ENCODE measurements at regions not wholly inside any gene's neighbourhood (a gene's known extent, or its start where the extent isn't known, plus 50 kb on each side); places are given as distances from the start of the nearest gene placed in this dataset.

- no peak for FAIRE-seq
- no peak for TF ChIP-seq POLR2A (IDR thresholded peaks at IDR 0.05; ENCODE audit: low read depth, low read length)
- DNase-seq (ENCODE audit: insufficient read length, low spot score), result no peak
These were observed 306.7 kb downstream of the EPB41L4A start for GRCh38 chr5:112112346-112112745.

GRCh38 chr5:112109331-112110007 is 309.6 kb downstream of the EPB41L4A start:
- DNase-seq (ENCODE audit: insufficient read length, low spot score) (no peak), FAIRE-seq (no peak)
- TF ChIP-seq POLR2A (IDR thresholded peaks at IDR 0.05; ENCODE audit: low read depth, low read length), result no peak

GRCh38 chr5:112106878-112107277 is 312.2 kb downstream of the EPB41L4A start:
- FAIRE-seq (no peak), DNase-seq (ENCODE audit: insufficient read length, low spot score) (no peak)
- no peak for TF ChIP-seq POLR2A (IDR thresholded peaks at IDR 0.05; ENCODE audit: low read depth, low read length)

- DNase-seq (ENCODE audit: insufficient read length, low spot score) (no peak), FAIRE-seq (no peak)
- no peak for TF ChIP-seq POLR2A (IDR thresholded peaks at IDR 0.05; ENCODE audit: low read depth, low read length)
These were observed 321.3 kb downstream of the EPB41L4A start for GRCh38 chr5:112097768-112098167.

DNA sequence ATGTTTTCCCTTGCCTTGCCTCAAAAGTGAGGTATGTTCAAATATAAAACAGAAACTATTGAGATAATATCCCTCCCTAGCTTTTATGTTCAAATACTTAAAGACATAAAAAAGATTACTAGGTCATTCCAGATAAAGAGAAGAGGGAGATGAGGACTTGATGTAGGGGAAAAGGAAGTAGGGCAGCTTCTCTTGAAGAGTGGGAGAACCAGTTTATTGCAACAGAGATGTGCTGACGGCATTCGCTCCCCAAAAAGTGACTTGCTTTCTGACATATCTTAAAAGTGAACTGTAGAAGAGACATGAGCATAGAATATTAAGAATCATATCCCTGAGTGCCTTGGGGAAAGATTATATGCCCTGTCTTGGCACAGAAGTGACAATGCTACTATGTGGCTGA is 330.2 kb upstream of the NREP start:
- TF ChIP-seq POLR2A (IDR thresholded peaks at IDR 0.05; ENCODE audit: low read depth, low read length), result no peak
- no peak for FAIRE-seq
- DNase-seq (ENCODE audit: insufficient read length, low spot score), result no peak

- FAIRE-seq (no peak), DNase-seq (ENCODE audit: insufficient read length, low spot score) (no peak)
- TF ChIP-seq POLR2A (IDR thresholded peaks at IDR 0.05; ENCODE audit: low read depth, low read length), result no peak
These were observed 329.7 kb upstream of the NREP start for GRCh38 chr5:112086740-112087139.

GRCh38 chr5:112084149-112084548 is 327.2 kb upstream of the NREP start:
- FAIRE-seq (no peak), DNase-seq (ENCODE audit: insufficient read length, low spot score) (no peak)

DNA sequence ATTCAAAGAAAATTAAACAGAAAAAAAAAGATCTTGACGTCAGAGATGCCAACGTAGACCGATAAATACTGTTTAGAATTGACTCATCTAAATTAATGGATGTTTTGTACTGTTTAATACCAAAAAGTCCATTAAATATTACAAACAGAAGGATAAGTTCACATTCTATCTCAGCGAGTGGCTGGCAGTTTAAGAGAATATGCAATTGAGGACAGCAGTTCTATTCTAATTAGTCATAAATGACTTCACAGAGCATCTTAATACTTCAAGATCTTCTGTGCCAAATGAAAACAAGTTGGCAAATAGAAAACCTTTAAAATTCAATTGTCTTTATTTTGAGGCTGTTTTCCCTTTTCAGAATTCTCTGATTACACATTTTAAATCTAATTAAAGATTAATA is 326.6 kb upstream of the NREP start:
- DNase-seq (ENCODE audit: insufficient read length, low spot score) (no peak), FAIRE-seq (no peak)
- no peak for TF ChIP-seq POLR2A (IDR thresholded peaks at IDR 0.05; ENCODE audit: low read depth, low read length)

More at GRCh38 chr5:112084149-112084548, 327.2 kb upstream of the NREP start:
- no peak for TF ChIP-seq POLR2A (IDR thresholded peaks at IDR 0.05; ENCODE audit: low read depth, low read length)

DNA sequence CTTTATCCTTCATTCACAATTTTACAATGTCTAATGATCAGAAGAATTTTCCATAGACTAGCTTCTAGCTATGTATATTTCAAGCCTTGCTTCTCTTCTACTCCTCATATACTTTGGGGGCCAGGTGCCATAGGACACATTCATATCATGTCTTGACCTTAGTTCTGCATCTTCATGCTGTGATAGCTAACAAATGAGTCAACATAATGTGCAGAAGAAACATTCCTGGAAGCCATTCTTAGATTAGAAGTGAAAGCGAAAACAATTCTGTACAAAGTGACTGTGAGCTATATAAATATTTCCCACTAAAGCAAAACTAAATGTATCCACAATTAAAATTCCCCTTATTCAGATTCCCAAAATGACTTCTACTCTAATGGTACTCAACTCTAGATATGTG is 320.2 kb upstream of the NREP start:
- DNase-seq (ENCODE audit: insufficient read length, low spot score) (no peak), FAIRE-seq (no peak)
- TF ChIP-seq POLR2A (IDR thresholded peaks at IDR 0.05; ENCODE audit: low read depth, low read length), result no peak

DNA sequence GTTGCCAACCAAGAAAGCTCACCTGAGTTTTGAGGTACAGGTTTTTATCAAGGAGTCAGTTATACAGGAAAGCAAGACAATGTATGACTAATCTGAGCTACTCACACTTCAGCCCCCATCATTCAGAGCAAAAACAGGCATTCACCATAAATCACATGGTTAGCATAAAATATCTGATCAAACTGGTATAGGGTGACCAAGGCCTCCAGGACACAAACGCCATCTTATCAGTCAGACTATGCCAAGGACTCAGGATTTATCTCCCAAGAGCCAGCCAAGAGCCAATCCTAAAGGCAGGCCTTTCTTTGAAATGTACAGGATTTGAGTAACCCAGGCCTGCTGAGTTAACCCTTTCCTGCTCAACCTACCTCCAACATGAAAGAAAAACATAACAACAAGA is 313.0 kb upstream of the NREP start:
- DNase-seq (ENCODE audit: insufficient read length, low spot score), result no peak
- no peak for FAIRE-seq
- no peak for TF ChIP-seq POLR2A (IDR thresholded peaks at IDR 0.05; ENCODE audit: low read depth, low read length)

DNA sequence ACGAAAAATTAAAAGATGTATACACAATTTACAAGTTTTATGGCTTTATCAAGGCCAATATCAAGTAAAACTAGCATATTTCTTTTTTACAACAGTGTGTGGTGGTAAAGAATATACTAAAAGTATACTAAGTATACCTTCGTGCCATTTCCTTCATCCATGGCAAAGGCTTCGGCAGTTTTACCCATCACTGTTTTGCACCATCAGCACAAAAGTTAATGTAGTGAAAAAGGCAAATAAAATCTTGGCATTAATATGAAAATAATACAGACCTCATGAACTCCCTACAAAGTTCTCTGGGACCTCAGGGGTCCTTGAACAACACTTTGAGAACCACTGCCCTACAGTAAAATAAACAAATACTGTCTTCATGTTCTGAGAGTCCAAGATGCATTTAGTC is 312.3 kb upstream of the NREP start:
- no peak for FAIRE-seq
- no peak for DNase-seq (ENCODE audit: insufficient read length, low spot score)
- TF ChIP-seq POLR2A (IDR thresholded peaks at IDR 0.05; ENCODE audit: low read depth, low read length), result no peak

GRCh38 chr5:112068593-112068992 is 311.6 kb upstream of the NREP start:
- no peak for TF ChIP-seq POLR2A (IDR thresholded peaks at IDR 0.05; ENCODE audit: low read depth, low read length)
- FAIRE-seq (no peak), DNase-seq (ENCODE audit: insufficient read length, low spot score) (no peak)

DNA sequence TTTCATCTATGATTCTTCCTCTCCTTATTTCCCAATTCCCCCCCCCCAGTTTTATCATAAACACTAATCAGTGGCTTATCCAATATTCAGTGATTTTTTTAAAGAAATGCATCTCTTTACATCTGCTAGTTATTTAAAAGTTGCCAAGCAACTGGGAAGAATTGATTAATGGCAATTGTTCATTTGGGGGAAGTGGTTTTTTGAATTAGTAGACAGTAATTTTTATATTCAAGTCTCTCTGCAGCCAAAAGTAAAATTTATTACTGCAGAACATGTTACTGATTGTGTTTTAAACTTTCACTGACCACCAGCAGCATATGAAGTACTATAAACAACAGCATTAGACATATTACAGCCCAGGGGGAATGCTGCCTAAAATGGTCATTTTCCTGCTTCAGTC is 308.8 kb upstream of the NREP start:
- FAIRE-seq (no peak), DNase-seq (ENCODE audit: insufficient read length, low spot score) (no peak)
- TF ChIP-seq POLR2A (IDR thresholded peaks at IDR 0.05; ENCODE audit: low read depth, low read length), result no peak

DNA sequence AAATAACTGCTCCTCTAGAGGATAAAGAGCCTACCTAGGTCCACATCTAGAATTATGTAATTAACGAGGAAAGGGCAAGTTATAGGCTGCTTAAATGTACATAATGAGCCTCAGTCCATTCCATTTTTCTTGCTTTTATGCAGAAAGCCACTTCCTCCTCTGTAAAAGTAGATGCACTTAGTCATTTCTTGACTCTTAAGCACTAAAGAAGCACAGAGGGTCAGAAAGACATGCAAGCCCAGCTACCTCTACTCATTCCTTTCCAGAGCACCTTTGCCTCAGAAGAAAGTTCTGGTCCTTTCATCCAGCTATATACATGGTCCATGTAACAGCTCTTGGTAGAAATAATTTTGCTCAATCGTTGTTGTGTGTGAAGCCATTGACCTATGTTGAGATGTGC is 308.0 kb upstream of the NREP start:
- FAIRE-seq (no peak), DNase-seq (ENCODE audit: insufficient read length, low spot score) (no peak)
- no peak for TF ChIP-seq POLR2A (IDR thresholded peaks at IDR 0.05; ENCODE audit: low read depth, low read length)

DNA sequence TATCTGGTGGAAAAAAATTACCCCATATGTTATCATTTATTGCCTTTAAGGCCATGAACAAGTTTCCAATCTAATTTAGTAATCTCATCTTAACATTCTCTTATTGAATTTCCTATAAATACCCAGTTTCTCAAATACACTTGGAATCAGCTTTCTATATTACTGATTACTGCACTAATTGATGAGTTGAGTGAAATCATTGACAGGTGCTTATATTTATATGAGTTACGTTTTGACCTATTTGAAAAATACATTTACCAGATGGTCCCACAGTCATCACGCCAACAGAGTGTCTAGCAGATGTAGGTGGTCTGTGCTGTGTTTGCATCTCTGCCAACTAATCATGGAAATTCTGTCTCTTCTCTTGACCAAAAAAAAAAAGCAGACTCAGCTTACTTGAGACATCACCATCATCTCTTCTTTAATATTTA is 307.3 kb upstream of the NREP start:
- DNase-seq (ENCODE audit: insufficient read length, low spot score) (no peak), FAIRE-seq (no peak)
- TF ChIP-seq POLR2A (IDR thresholded peaks at IDR 0.05; ENCODE audit: low read depth, low read length), result no peak

DNA sequence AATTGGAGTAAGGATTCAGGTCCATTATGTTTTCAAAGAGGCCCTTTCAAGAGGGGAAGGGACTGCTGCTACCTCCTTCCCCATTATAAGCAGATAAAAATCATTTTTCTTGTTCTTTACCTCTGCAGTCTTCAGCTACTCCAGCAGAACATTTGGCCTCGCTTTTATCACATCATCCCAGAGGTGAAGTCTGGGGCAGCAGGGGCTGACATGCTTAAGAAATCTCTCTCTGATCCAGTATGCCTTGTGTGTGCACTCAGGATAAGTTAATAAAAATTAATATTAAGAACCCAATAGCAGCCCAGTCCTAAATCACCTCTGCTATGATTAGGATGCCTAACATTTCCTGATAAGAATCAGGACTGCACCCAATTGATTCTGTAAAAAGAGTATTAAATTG is 306.9 kb upstream of the NREP start:
- no peak for TF ChIP-seq POLR2A (IDR thresholded peaks at IDR 0.05; ENCODE audit: low read depth, low read length)
- FAIRE-seq (no peak), DNase-seq (ENCODE audit: insufficient read length, low spot score) (no peak)

Data from H54 (cell line).